ENCODE measurements at regions not wholly inside any gene's neighbourhood (a gene's known extent, or its start where the extent isn't known, plus 50 kb on each side); places are given as distances from the start of the nearest gene placed in this dataset.

- no peaks in the 10 kb centered on the region for H3K36me3 ChIP-seq (replicated peaks in 1 of 2; ENCODE audit: control insufficient read depth in 1 of 2, insufficient read depth in 2 of 2, low read length in 2 of 2)
- H4K20me1 ChIP-seq (ENCODE audit: insufficient read depth, low read length) = no peaks in the 10 kb centered on the region
- H3K79me2 ChIP-seq (ENCODE audit: insufficient read depth, low read length) = no peaks in the 10 kb centered on the region
- H3K4me2 ChIP-seq (replicated peaks; ENCODE audit: extremely low read depth, low read length, poor library complexity, severe bottlenecking) = no peak overlapping the region
- no peaks in the 10 kb centered on the region for H3K4me1 ChIP-seq (ENCODE audit: control insufficient read depth in 1 of 2, insufficient read depth in 2 of 2, low read length in 2 of 2)
- H3K4me3 ChIP-seq (replicated peaks in 1 of 3; ENCODE audit: low read depth in 2 of 3, low read length in 3 of 3) = no peak overlapping the region
- Mint-ChIP-seq H3K27me3 (ENCODE audit: low read depth in 3 of 3) (no peaks in the 10 kb centered on the region), H3K27ac (no peak overlapping the region), H3K36me3 (no peaks in the 10 kb centered on the region), H3K9me3 (peaks cover 0 to 2% (median 0%) of the 10 kb centered on the region in 7 donors), H3K4me3 (no peak overlapping the region), H3K4me1 (no peaks in the 10 kb centered on the region)
- no peaks in the 10 kb centered on the region for H3K27me3 ChIP-seq (ENCODE audit: control insufficient read depth in 2 of 2, insufficient read depth in 2 of 2, low read length in 2 of 2)
- no peak overlapping the region for H3K9ac ChIP-seq (ENCODE audit: insufficient read depth, low read length, poor library complexity, severe bottlenecking)
- DNase-seq = no peak
- no peak for TF ChIP-seq CTCF (IDR thresholded peaks at IDR 0.05)
- no peak overlapping the region for H2AFZ ChIP-seq (ENCODE audit: insufficient read depth, low read depth, low read length, poor library complexity, severe bottlenecking)
- intact Hi-C loops (cut with micrococcal nuclease) = no loop called here
- WGBS (ENCODE audit: insufficient coverage) = no CpG with 5 or more reads among the region's 4 CpGs
- H3K27ac ChIP-seq (ENCODE audit: low read depth in 1 of 2, low read length in 2 of 2) = no peak overlapping the region
- no peaks in the 10 kb centered on the region for H3K9me3 ChIP-seq (replicated peaks in 1 of 2; ENCODE audit: control insufficient read depth in 1 of 2, insufficient read depth in 1 of 2, low read length in 2 of 2)
Observed at GRCh38 chr4:163969291-163969690, 474.8 kb downstream of the TMA16 start.

DNA sequence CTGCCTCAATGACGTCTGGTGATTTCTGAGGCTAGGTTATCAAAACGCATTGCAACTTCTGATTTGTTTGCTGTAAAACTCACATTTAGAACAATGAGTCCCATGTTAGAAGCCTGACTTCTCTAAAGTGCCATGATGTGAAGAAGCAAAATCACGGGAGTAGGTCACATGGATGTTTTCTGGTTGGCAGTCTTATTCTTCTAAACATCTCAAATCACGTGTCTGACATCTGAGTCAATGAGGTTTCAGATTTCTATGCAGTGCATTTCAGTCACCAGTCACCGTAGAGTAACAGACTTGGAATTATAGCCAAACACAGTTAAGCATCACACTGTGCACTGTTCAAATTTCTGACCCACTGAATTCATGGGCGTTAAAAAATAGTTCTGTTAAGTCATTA, 482.1 kb downstream of the TMA16 start:
- H3K27me3 Mint-ChIP-seq (ENCODE audit: low read depth in 3 of 3) = no peaks in the 10 kb centered on the region
- WGBS (ENCODE audit: insufficient coverage) = 100% methylated on average over 2 of the region's 6 CpGs
- no peaks in the 10 kb centered on the region for H3K36me3 ChIP-seq (replicated peaks in 1 of 2; ENCODE audit: control insufficient read depth in 1 of 2, insufficient read depth in 2 of 2, low read length in 2 of 2)
- no peaks in the 10 kb centered on the region for H3K4me1 Mint-ChIP-seq
- H3K79me2 ChIP-seq (ENCODE audit: insufficient read depth, low read length) = no peaks in the 10 kb centered on the region
- no peak overlapping the region for H2AFZ ChIP-seq (ENCODE audit: insufficient read depth, low read depth, low read length, poor library complexity, severe bottlenecking)
- no peaks in the 10 kb centered on the region for H3K4me1 ChIP-seq (ENCODE audit: control insufficient read depth in 1 of 2, insufficient read depth in 2 of 2, low read length in 2 of 2)
- no peak overlapping the region for H3K27ac ChIP-seq (ENCODE audit: low read depth in 1 of 2, low read length in 2 of 2)
- DNase-seq = no peak
- H3K4me2 ChIP-seq (replicated peaks; ENCODE audit: extremely low read depth, low read length, poor library complexity, severe bottlenecking) = no peak overlapping the region
- peaks cover 0 to 2% (median 0%) of the 10 kb centered on the region in 7 donors for H3K9me3 Mint-ChIP-seq
- intact Hi-C loops (cut with micrococcal nuclease) = no loop called here
- H3K27me3 ChIP-seq (ENCODE audit: control insufficient read depth in 2 of 2, insufficient read depth in 2 of 2, low read length in 2 of 2) = no peaks in the 10 kb centered on the region
- H3K36me3 Mint-ChIP-seq = no peaks in the 10 kb centered on the region
- H3K4me3 Mint-ChIP-seq = no peak overlapping the region
- H3K9me3 ChIP-seq (replicated peaks in 1 of 2; ENCODE audit: control insufficient read depth in 1 of 2, insufficient read depth in 1 of 2, low read length in 2 of 2) = no peaks in the 10 kb centered on the region
- no peak overlapping the region for H3K9ac ChIP-seq (ENCODE audit: insufficient read depth, low read length, poor library complexity, severe bottlenecking)
- H4K20me1 ChIP-seq (ENCODE audit: insufficient read depth, low read length) = no peaks in the 10 kb centered on the region
- TF ChIP-seq CTCF (IDR thresholded peaks at IDR 0.05) = no peak
- no peak overlapping the region for H3K4me3 ChIP-seq (replicated peaks in 1 of 3; ENCODE audit: low read depth in 2 of 3, low read length in 3 of 3)
- H3K27ac Mint-ChIP-seq = no peak overlapping the region

Measured in CD14-positive monocyte (primary cell).